GM21528 (cell line): ENCODE measurements at regions not wholly inside any gene's neighbourhood (a gene's known extent, or its start where the extent isn't known, plus 50 kb on each side); places are given as distances from the start of the nearest gene placed in this dataset.
"Not testable (repeated sequence)": the region's sequence is repeated elsewhere in the genome, so short reads cannot be mapped to it uniquely, and the experiment has no call there.

ENCODE experiments used
- ATAC-seq: cut with Tn5 transposase; IDR thresholded peaks from one replicate; pipeline ENCODE4 v1.9.1; 2021; ENCODE audit warnings: mild to moderate bottlenecking, moderate library complexity; ENCODE audit not compliant: unreplicated experiment, low FRiP score

DNA sequence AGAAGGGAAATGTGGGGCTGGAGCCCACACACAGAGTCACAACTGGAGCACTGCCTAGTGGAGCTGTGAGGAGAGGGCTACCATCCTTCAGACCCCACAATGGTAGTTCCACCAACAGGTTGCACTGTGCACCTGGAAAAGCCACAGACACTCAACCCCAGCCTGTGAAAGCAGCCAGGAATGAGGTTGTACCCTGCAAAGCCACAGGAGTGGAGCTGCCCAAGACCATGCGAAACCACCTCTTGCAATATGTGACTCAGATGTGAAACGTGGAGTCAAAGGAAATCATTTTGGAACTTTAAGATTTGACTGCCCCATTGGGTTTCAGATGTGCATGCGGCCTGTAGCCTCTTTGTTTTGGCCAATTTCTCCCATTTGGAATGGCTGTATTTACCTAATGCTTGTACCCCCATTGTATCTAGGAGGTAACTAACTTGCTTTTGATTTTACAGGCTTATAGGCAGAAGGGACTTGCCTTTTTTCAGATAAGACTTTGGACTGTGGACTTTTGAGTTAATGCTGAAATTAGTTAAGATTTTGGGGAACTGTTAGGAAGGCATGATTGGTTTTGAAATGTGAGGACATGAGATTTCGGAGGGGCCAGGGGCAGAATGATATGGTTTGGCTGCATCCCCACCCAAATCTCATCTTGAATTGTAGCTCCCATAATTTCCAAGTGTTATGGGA, 348.9 kb upstream of the RPS23 start:
- not testable (repeated sequence) for ATAC-seq

- not testable (repeated sequence) for ATAC-seq
These were observed 347.9 kb upstream of the RPS23 start for GRCh38 chr5:82626012-82626411.

DNA sequence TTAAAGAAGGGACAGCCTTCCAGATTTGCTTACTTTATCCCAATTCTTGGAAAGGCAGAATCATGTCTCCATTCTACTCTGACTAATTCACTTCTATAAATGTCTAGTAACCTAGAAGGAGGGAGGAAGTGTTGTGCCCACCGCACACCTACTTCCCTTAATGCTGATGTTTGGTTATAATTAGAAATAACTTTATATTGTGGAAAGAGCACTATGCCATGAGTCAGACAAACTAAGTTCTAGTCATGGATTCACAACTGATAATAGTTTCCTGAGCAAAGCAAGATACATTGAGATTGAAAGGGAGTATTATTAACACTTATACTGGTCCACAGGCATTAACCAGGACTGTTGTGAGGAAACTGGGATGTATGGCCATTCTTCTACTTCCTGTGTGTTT, 345.9 kb upstream of the RPS23 start:
- no peak for ATAC-seq

- ATAC-seq = no peak
These were observed 344.8 kb upstream of the RPS23 start for GRCh38 chr5:82622711-82623514.

GRCh38 chr5:82622205-82622604, 344.1 kb upstream of the RPS23 start:
- ATAC-seq = no peak

GRCh38 chr5:82620957-82621600, 342.9 kb upstream of the RPS23 start:
- ATAC-seq = no peak

DNA sequence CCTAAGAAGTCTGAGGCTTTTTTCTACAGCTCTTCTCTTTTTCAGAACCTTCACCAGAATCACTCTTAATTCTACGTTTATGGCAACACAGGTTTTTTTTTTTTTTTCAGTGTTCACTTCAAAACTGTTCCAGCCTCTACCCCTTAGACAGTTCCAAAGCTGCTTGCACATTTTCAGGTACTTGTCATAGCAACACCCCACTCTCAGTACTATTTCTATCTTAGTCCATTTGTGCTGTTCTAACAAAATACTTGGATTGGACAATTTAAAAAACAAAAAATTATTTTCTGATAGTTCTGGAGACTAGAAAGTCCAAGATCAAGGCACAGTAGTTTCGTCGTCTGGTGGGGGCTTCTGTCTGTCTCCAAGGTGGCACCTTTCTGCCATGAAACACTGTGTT, 340.9 kb upstream of the RPS23 start:
- no peak for ATAC-seq

GRCh38 chr5:82614706-82615105, 336.6 kb upstream of the RPS23 start:
- no peak for ATAC-seq

GRCh38 chr5:82613891-82614290, 335.7 kb upstream of the RPS23 start:
- no peak for ATAC-seq

- no peak for ATAC-seq
These were observed 332.5 kb upstream of the RPS23 start for GRCh38 chr5:82610686-82611085.

DNA sequence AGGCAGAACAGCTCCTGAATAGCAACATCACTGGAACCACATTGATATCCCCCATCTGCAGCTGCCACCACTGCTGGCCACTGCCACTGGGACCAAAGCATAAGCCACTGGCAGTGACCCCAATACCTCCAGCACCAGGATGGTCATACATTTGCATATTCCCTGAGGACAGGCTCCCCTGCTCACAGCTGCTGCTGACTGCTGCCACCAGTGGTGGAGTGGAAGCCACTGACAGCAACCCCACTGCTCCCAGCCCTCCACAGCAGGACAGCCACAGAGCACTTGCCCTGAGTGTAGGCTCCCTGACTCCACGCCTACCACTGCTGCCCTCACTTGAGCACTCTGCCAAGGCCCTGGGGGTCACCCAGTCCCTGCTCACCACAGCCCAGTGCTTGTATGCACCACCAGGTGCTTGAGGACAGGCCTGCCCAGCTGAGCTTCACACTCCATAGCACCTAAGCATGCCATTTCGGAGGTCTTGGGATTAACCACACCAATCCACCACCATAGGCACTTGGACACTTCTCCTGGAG, 327.4 kb upstream of the RPS23 start:
- no peak for ATAC-seq

DNA sequence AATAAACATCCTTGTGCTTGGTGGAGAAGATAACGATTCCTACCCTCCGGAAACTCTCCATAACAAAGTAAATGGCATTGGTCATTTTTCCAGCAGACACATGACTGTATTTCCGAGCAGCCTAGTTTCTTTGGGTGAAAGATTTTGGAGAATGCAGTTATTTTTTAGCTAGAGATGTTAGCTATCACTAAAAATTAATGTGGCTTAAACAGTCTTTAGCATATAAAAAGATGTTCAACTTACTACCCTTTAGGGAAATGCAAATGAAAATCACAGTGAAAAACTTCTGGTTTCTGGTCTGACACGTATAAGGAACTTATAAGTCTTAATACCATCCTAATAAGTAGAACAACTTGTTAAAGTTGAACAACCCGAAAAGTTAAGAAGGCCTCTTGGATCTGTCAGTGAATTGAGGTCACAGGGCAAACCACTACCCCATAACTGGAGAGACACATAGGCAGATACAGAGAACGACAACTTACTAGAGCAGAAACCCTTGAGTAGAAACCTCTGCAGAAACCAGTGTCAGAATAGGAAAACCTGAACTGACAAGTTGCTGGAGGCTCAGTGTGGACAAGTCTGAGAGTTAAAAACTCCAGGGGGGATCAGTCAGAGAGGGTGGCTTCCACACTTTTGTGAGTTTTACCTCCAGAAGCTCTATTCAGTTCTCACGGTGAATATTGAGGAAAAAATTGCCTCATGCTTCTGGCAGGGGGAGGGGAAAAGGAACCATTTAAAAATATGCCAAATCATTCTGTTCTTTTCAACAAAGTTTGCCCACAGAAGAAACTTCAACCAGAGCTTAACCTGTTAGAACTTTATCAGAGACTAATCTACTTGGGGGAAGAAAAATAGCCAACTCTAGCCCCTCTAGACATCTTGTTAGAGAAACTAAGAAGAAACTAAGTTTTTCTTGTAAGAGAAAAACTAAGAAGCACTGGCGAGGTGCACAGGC, 325.2 kb upstream of the RPS23 start:
- no peak for ATAC-seq

GRCh38 chr5:82601861-82602260, 323.7 kb upstream of the RPS23 start:
- ATAC-seq = no peak

GRCh38 chr5:82601077-82601476, 322.9 kb upstream of the RPS23 start:
- no peak for ATAC-seq

DNA sequence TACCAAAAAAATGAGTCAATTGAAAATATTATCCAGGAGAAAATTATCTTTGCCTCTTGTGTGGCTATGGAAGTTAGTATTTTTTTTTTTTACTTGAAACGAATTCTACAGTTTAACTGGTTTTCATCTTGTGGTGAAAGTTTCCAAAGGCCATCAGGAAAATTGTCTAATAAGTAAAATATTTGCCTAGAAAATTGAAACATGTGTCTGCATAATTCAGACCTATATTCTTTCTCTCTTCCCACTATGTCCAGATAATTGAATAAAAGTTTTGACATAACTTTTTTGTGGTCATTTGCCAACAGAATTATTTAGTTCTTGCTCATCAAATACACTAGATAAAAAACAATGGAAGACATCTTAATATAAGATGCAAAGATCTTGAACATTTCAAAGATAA, 321.5 kb upstream of the RPS23 start:
- no peak for ATAC-seq

GRCh38 chr5:82599030-82599429, 320.9 kb upstream of the RPS23 start:
- no peak for ATAC-seq

DNA sequence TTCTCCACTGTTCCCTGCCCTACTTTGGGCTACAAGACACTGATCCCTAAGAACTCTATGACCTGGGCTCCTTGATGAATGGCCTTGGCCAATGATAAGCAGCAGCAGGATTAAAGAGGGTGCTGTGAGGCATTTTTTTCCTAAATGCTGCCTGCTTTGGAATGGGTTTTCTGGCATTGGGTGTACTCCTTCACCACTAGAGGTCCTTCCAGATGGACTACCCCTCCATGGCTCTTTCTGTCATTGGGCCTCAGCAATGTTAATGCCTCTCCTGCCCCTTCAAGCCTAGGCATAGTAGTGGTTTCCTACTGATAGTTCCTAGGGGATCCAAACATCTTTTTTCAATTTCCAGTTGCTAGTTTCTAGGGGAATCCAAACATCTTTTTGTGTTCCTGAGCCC, 319.3 kb upstream of the RPS23 start:
- no peak for ATAC-seq

GRCh38 chr5:82596451-82596850, 318.3 kb upstream of the RPS23 start:
- ATAC-seq = no peak

GRCh38 chr5:82595113-82595512, 317.0 kb upstream of the RPS23 start:
- ATAC-seq = no peak

DNA sequence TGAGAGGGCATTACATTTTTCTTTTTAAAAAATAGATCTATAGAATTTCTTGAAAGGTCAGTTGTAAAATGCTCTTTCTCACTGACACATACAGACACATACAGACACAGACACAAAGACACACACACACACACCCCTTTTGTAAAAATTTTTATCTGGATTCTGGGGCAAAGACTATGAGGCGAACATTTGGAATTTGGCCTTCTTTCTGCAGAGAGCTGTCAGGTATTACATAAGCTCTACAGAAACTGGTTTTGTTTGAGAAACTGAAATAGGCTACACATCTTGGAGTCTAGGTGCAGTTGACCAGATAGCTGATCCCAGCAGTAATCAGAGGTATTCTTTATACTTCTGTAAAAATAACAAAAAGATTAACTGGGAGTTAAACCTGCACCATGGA, 315.9 kb upstream of the RPS23 start:
- ATAC-seq = no peak
